HG03097 (cell line): ENCODE measurements at regions not wholly inside any gene's neighbourhood (a gene's known extent, or its start where the extent isn't known, plus 50 kb on each side); places are given as distances from the start of the nearest gene placed in this dataset.

Experiments used
- ATAC-seq: cut with Tn5 transposase; IDR thresholded peaks from one replicate; pipeline ENCODE4 v1.9.1; 2021; ENCODE audit not compliant: unreplicated experiment, low FRiP score

- no peak for ATAC-seq
Observed at GRCh38 chr9:95634114-95634513, 117.3 kb upstream of the PTCH1 start.

GRCh38 chr9:95629585-95629984 lies 112.8 kb upstream of the PTCH1 start:
- ATAC-seq: no peak

GRCh38 chr9:95627802-95628201 lies 111.0 kb upstream of the PTCH1 start:
- no peak for ATAC-seq

GRCh38 chr9:95626885-95627558 lies 110.3 kb upstream of the PTCH1 start:
- ATAC-seq: no peak

- ATAC-seq: no peak
Observed at GRCh38 chr9:95626341-95626740, 109.6 kb upstream of the PTCH1 start.

- no peak for ATAC-seq
Observed at GRCh38 chr9:95623640-95624039, 106.9 kb upstream of the PTCH1 start.

- no peak for ATAC-seq
Observed at GRCh38 chr9:95620722-95621121, 104.0 kb upstream of the PTCH1 start.

GRCh38 chr9:95620314-95620713 lies 103.5 kb upstream of the PTCH1 start:
- ATAC-seq: no peak

GRCh38 chr9:95615246-95615645 lies 98.5 kb upstream of the PTCH1 start:
- ATAC-seq: no peak

- no peak for ATAC-seq
Observed at GRCh38 chr9:95613670-95614069, 96.9 kb upstream of the PTCH1 start.

- no peak for ATAC-seq
Observed at GRCh38 chr9:95611354-95611753, 94.6 kb upstream of the PTCH1 start.

- ATAC-seq: no peak
Observed at GRCh38 chr9:95610006-95610785, 93.4 kb upstream of the PTCH1 start.

- no peak for ATAC-seq
Observed at GRCh38 chr9:95609426-95609825, 92.7 kb upstream of the PTCH1 start.

GRCh38 chr9:95608341-95608740 lies 91.6 kb upstream of the PTCH1 start:
- no peak for ATAC-seq

- no peak for ATAC-seq
Observed at GRCh38 chr9:95607507-95607906, 90.7 kb upstream of the PTCH1 start.

- no peak for ATAC-seq
Observed at GRCh38 chr9:95606489-95607350, 89.9 kb upstream of the PTCH1 start.

- ATAC-seq: no peak
Observed at GRCh38 chr9:95605816-95606488, 89.2 kb upstream of the PTCH1 start.

GRCh38 chr9:95605101-95605500 lies 88.3 kb upstream of the PTCH1 start:
- no peak for ATAC-seq

GRCh38 chr9:95598236-95598635 lies 81.5 kb upstream of the PTCH1 start:
- ATAC-seq: no peak

GRCh38 chr9:95595721-95596295 lies 79.0 kb upstream of the PTCH1 start:
- no peak for ATAC-seq
